ENCODE measurements at regions not wholly inside any gene's neighbourhood (a gene's known extent, or its start where the extent isn't known, plus 50 kb on each side); places are given as distances from the start of the nearest gene placed in this dataset.

- no peak for TF ChIP-seq POLR2A (IDR thresholded peaks at IDR 0.05; ENCODE audit: low read length)
- TF ChIP-seq GATA1 (IDR thresholded peaks at IDR 0.05; ENCODE audit: low read depth, low read length), result no peak
These were observed 148.3 kb downstream of the GAS1 start for GRCh38 chr9:86798966-86799365.

All from erythroblast (primary cell).